ENCODE measurements at regions not wholly inside any gene's neighbourhood (a gene's known extent, or its start where the extent isn't known, plus 50 kb on each side); places are given as distances from the start of the nearest gene placed in this dataset.

GRCh38 chrX:138761380-138761779 is 49.9 kb upstream of the FGF13 start:
- intact Hi-C loops (cut with micrococcal nuclease): no loop called here
